ENCODE measurements at regions not wholly inside any gene's neighbourhood (a gene's known extent, or its start where the extent isn't known, plus 50 kb on each side); places are given as distances from the start of the nearest gene placed in this dataset.

DNA sequence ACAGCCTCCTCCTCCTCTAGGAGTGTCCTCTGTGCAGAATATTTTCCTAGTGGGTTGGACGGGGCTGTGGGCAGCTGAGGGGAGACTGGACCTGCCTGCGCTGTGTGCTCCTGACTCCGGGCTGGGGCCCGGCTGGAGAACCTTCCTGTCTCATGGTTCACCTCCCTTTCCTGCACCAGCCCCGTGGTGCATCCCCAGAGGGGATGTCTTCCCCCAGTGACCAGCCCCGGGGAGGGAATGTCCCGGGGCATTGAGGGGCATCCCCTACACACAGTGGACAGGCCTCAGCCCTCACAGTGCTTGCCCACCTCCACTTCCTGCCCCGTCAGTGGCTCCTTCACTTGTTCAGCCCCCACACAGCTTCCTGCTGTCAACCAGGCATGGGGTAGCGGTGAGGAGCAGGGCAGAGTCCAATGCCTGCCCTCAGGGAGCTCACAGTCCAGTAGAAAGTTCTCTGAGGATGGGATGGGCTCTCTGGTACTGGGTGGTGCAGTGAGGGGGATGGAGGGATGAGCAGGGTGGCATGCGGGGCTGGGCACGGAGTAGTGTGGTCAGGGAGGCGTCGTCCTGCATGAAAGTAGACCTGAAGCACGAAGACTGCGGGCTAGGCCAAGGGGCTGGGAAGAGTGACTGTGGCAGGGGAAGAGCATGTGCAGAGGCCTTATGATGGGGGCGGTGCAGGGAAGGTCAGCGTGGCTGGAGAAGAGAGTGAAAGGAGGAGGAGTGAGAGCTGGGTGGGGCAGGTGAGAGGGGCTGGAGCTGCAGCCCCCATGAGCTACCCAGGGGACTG lies 52.1 kb upstream of the PITX1 start:
- FAIRE-seq, result no peak

DNA sequence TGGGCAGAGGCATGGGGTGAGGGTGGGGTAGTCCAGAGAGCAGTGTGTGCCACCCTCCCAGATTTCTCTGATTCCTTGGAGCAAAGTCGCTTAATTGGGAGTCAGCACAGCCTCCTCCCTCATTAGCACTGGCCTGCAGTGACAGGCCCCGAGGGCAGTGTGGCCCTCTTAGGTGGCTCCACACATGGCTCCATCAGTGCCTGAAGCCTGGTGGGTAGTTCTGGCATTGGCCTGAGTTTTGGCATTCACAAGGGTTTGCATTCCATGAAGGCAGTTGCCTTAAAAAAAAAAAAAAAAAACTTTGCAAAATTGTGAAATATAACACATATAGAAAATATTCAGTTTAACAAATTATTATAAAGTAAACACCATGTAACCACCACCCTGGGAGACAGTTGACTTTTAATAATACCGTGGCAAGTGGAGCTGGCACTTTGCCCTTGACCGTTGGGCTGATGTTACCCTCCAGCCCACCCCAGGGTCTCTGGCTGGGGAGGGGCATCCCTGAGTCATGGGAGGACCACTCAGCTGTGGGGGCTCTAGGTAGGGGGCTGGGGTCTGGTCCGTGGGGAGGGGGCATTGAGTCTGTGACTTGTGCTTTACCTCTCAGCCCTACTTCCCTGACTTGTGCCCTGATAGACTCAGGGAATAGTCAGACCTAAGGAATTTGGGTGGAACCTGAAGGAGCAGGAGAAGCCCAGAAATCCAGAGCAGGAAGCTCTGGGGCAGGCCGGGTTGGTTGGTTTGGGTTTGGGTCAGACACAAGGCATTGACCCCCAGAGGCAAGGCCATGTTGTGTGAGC lies 51.3 kb upstream of the PITX1 start:
- no peak for FAIRE-seq
